NT2/D1 (cell line): ENCODE measurements at regions not wholly inside any gene's neighbourhood (a gene's known extent, or its start where the extent isn't known, plus 50 kb on each side); places are given as distances from the start of the nearest gene placed in this dataset.

Experiments
- SUZ12 ChIP-seq: IDR thresholded peaks from 2 replicates; pipeline ENCODE4 v1.6.1; 2011; ENCODE audit not compliant: insufficient read length, insufficient read depth; ENCODE audit errors: extremely low read depth
- YY1 ChIP-seq: IDR thresholded peaks from 2 replicates; pipeline ENCODE4 v1.6.1; 2011; ENCODE audit not compliant: insufficient read length, insufficient read depth
- ZNF274 ChIP-seq: IDR thresholded peaks from 2 replicates; pipeline ENCODE4 v1.6.1; 2011; ENCODE audit warnings: mild to moderate bottlenecking, low read depth, low read length

- TF ChIP-seq SUZ12 (no peak), YY1 (no peak), ZNF274 (no peak)
These were observed 131.6 kb upstream of the IVNS1ABP start for GRCh38 chr1:185448591-185449186.
